ENCODE measurements at regions not wholly inside any gene's neighbourhood (a gene's known extent, or its start where the extent isn't known, plus 50 kb on each side); places are given as distances from the start of the nearest gene placed in this dataset.

- DNase-seq: no peak
Observed at GRCh38 chr3:117616227-117616626, 906.6 kb downstream of the TUSC7 start.

GRCh38 chr3:117617906-117618305, 908.3 kb downstream of the TUSC7 start:
- no peak for DNase-seq

- DNase-seq: no peak
Observed at GRCh38 chr3:117618462-117618861, 908.9 kb downstream of the TUSC7 start.

- DNase-seq: no peak
Observed at GRCh38 chr3:117619805-117620204, 910.2 kb downstream of the TUSC7 start.

GRCh38 chr3:117622171-117622841, 912.7 kb downstream of the TUSC7 start:
- DNase-seq: no peak

GRCh38 chr3:117624424-117624823, 914.8 kb downstream of the TUSC7 start:
- no peak for DNase-seq

GRCh38 chr3:117625174-117625573, 915.6 kb downstream of the TUSC7 start:
- no peak for DNase-seq

GRCh38 chr3:117626577-117626976, 917.0 kb downstream of the TUSC7 start:
- no peak for DNase-seq

GRCh38 chr3:117628823-117629291, 919.3 kb downstream of the TUSC7 start:
- DNase-seq: peak; percentile 91

- DNase-seq: no peak
Observed at GRCh38 chr3:117629505-117629904, 919.9 kb downstream of the TUSC7 start.

- DNase-seq: no peak
Observed at GRCh38 chr3:117630469-117630868, 920.9 kb downstream of the TUSC7 start.

GRCh38 chr3:117630885-117631284, 921.3 kb downstream of the TUSC7 start:
- no peak for DNase-seq

GRCh38 chr3:117631781-117632180, 922.2 kb downstream of the TUSC7 start:
- peak; percentile 34 for DNase-seq

GRCh38 chr3:117632191-117632590, 922.6 kb downstream of the TUSC7 start:
- DNase-seq: peak; percentile 19

GRCh38 chr3:117633207-117633606, 923.6 kb downstream of the TUSC7 start:
- no peak for DNase-seq

- no peak for DNase-seq
Observed at GRCh38 chr3:117637666-117638065, 928.1 kb downstream of the TUSC7 start.

GRCh38 chr3:117644203-117644602, 934.6 kb downstream of the TUSC7 start:
- no peak for DNase-seq

- DNase-seq: no peak
Observed at GRCh38 chr3:117645561-117646242, 936.1 kb downstream of the TUSC7 start.

- DNase-seq: no peak
Observed at GRCh38 chr3:117647435-117647834, 937.9 kb downstream of the TUSC7 start.

- peak; percentile 12 for DNase-seq
Observed at GRCh38 chr3:117651246-117651645, 941.7 kb downstream of the TUSC7 start.

GRCh38 chr3:117656391-117656790, 946.8 kb downstream of the TUSC7 start:
- no peak for DNase-seq

GRCh38 chr3:117657278-117657677, 947.7 kb downstream of the TUSC7 start:
- no peak for DNase-seq

Measured in muscle of arm (tissue), 1 donor.